ENCODE measurements at regions not wholly inside any gene's neighbourhood (a gene's known extent, or its start where the extent isn't known, plus 50 kb on each side); places are given as distances from the start of the nearest gene placed in this dataset.

GRCh38 chr11:134643115-134644012 lies 231.3 kb upstream of the B3GAT1 start:
- Mint-ChIP-seq H3K4me1 (ENCODE audit: low read depth) (peaks cover 5% of the 10 kb centered on the region), H3K9me3 (ENCODE audit: low read depth) (no peaks in the 10 kb centered on the region), H3K4me3 (ENCODE audit: unreplicated experiment) (no peak overlapping the region), H3K36me3 (ENCODE audit: low read depth) (no peaks in the 10 kb centered on the region), H3K27me3 (ENCODE audit: low read depth) (peaks cover 49% of the 10 kb centered on the region), H3K27ac (ENCODE audit: unreplicated experiment) (no peak overlapping the region)
- TF ChIP-seq CTCF (IDR thresholded peaks at IDR 0.05): no peak
- no peak for DNase-seq (ENCODE audit: low spot score)

- no peak for TF ChIP-seq CTCF (IDR thresholded peaks at IDR 0.05)
- Mint-ChIP-seq H3K4me1 (ENCODE audit: low read depth) (peaks cover 5% of the 10 kb centered on the region), H3K27me3 (ENCODE audit: low read depth) (peaks cover 41% of the 10 kb centered on the region), H3K4me3 (ENCODE audit: unreplicated experiment) (no peak overlapping the region), H3K9me3 (ENCODE audit: low read depth) (no peaks in the 10 kb centered on the region), H3K27ac (ENCODE audit: unreplicated experiment) (no peak overlapping the region), H3K36me3 (ENCODE audit: low read depth) (no peaks in the 10 kb centered on the region)
- DNase-seq (ENCODE audit: low spot score): no peak
Observed at GRCh38 chr11:134642206-134642605, 230.2 kb upstream of the B3GAT1 start.

GRCh38 chr11:134640971-134641968 lies 229.2 kb upstream of the B3GAT1 start:
- Mint-ChIP-seq H3K36me3 (ENCODE audit: low read depth) (no peaks in the 10 kb centered on the region), H3K4me1 (ENCODE audit: low read depth) (peaks cover 5% of the 10 kb centered on the region), H3K27ac (ENCODE audit: unreplicated experiment) (no peak overlapping the region), H3K27me3 (ENCODE audit: low read depth) (peaks cover 38% of the 10 kb centered on the region), H3K4me3 (ENCODE audit: unreplicated experiment) (no peak overlapping the region), H3K9me3 (ENCODE audit: low read depth) (no peaks in the 10 kb centered on the region)
- no peak for TF ChIP-seq CTCF (IDR thresholded peaks at IDR 0.05)
- DNase-seq (ENCODE audit: low spot score): no peak

- no peak for TF ChIP-seq CTCF (IDR thresholded peaks at IDR 0.05)
- H3K27me3 Mint-ChIP-seq (ENCODE audit: low read depth): peaks cover 40% of the 10 kb centered on the region
- H3K27ac Mint-ChIP-seq (ENCODE audit: unreplicated experiment): no peak overlapping the region
- H3K4me3 Mint-ChIP-seq (ENCODE audit: unreplicated experiment): no peak overlapping the region
- H3K9me3 Mint-ChIP-seq (ENCODE audit: low read depth): no peaks in the 10 kb centered on the region
- peaks cover 5% of the 10 kb centered on the region for H3K4me1 Mint-ChIP-seq (ENCODE audit: low read depth)
- no peaks in the 10 kb centered on the region for H3K36me3 Mint-ChIP-seq (ENCODE audit: low read depth)
- no peak for DNase-seq (ENCODE audit: low spot score)
Observed at GRCh38 chr11:134640536-134640935, 228.5 kb upstream of the B3GAT1 start.

Data from chondrocyte (in vitro differentiated cells).